MG63 (cell line): ENCODE measurements at regions not wholly inside any gene's neighbourhood (a gene's known extent, or its start where the extent isn't known, plus 50 kb on each side); places are given as distances from the start of the nearest gene placed in this dataset.
A peak's percentile ranks its signal among the peaks of the same experiment; 100 is the strongest.

Experiments used
- DNase-seq: peaks from one replicate; pipeline ENCODE4 v3.0.0-alpha.2; 2020
- H3K27me3 ChIP-seq: fragments of 250-450 bp; sonication (Bioruptor Pico); 2 replicates; pipeline ENCODE4 v1.5.1; 2020; ENCODE audit warnings: mild to moderate bottlenecking, moderate library complexity
- H3K36me3 ChIP-seq: fragments of 250-450 bp; sonication (Bioruptor Pico); 2 replicates; pipeline ENCODE4 v1.5.1; 2020; ENCODE audit warnings: mild to moderate bottlenecking, moderate library complexity
- H3K4me3 ChIP-seq: fragments of 250-450 bp; sonication (Bioruptor Pico); 2 replicates; pipeline ENCODE4 v1.5.1; 2020; ENCODE audit warnings: mild to moderate bottlenecking, moderate library complexity
- H3K9me3 ChIP-seq: fragments of 250-450 bp; sonication (Bioruptor Pico); 2 replicates; pipeline ENCODE4 v1.5.1; 2020; ENCODE audit warnings: mild to moderate bottlenecking, moderate library complexity

DNA sequence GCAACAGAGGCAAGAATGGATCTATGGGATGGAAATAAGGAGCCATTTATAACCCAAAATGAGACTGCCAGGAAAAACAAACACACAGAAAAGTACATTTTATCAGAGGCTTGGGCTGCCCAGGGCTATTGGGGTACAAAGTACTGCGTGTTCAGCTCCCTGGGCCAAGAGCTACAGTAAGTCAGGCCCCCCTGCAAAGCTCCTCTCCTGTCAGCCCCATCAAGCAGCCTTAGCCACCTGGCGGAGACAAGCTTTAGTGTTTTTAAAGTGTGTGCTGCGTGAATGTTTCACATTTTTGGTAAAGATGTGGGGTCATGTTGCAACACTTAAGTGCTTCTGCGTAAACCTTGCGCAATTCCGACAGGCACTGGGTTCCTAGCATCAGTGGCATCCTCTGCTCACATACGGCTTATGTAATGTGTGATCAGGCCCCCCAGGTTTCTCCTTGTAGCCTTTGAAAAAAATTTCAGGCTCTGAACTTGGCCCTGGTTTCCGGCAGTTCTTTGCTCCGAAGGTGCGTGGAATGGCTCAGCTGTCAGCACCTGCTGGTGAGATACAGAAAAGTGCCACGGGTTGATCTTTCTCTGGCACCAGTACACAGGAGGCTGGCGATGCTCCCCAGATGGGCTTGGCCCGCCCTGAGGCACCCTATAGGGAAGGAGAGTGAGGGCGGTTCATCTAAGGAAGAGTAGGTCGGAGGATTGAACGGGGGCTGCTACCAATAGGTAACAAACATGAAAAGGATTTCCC is 198.7 kb upstream of the EEA1 start:
- no peaks in the 10 kb centered on the region for H3K36me3 ChIP-seq
- no peaks in the 10 kb centered on the region for H3K9me3 ChIP-seq
- no peak overlapping the region for H3K4me3 ChIP-seq
- no peak for DNase-seq
- H3K27me3 ChIP-seq: no peaks in the 10 kb centered on the region

DNA sequence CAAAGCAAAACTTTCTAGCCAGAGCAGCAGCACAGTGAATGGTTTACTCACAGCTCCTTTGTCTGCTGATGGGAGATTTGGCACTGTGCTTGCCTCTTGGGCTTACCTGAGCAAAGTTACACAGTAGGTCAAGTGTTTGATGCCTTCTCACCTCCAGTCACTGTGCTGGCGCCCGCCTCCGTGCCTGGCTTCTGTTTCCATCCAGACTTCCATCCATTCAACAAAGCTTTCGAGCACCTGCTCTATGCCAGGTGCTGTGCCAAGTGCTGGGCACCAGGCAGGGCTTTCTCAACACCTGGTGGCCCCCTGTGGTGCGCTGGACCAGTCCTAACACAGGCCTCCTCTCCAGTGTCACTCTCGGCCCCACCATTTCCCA is 199.2 kb upstream of the EEA1 start:
- no peaks in the 10 kb centered on the region for H3K27me3 ChIP-seq
- H3K4me3 ChIP-seq: no peak overlapping the region
- no peak for DNase-seq
- H3K9me3 ChIP-seq: no peaks in the 10 kb centered on the region
- no peaks in the 10 kb centered on the region for H3K36me3 ChIP-seq

DNA sequence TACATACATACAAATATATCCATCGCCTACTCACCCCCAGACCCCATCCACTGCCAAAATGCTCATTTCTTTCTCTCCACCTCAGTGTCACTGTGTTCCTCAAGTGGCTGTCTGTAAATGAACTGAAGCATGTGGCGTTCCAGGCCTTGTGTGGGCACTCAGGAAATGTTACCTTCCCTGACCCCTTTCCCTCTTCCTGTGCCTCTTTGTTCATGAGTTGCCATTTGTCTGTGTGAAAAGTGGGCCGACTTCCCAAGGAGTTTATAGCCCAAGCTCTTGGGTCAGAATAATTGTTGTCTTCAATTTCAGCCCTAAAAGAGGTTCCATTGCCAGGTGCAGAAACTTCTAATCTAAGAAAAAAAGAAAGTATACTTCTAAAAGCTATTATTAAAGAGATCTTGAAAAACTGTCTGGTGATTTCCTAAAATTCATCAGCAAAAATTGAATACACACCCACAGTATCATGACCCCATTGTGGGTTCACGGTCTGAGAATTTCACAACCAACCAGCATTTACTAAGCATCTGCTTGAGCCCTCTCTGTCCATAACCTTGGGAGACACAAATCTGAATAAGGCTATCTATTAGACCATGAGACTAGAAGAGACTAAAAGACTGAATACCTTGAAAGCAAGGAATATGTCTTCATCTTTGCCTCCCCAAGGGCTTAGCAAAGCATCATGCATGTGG is 201.4 kb upstream of the EEA1 start:
- Histone ChIP-seq H3K27me3 (no peaks in the 10 kb centered on the region), H3K4me3 (no peak overlapping the region), H3K9me3 (no peaks in the 10 kb centered on the region), H3K36me3 (no peaks in the 10 kb centered on the region)
- no peak for DNase-seq

DNA sequence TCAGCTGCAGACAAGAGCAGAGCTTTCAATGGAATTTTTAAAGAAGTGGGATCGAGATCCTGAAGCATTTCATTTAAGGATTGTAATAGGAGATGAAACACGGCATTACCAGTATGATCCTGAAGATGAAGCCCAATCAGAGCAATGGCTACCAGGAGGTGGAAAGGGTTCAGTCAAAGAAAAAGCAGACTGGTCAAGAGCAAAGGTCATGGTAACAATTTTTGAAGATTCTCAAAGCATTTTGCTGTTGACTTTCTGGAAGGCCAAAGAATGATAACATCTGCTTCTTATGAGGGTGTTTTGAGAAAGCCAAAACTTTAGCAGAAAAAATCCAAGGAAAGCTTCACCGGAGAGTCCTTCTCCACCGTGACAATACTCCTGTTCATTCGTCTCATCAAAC is 204.3 kb upstream of the EEA1 start:
- Histone ChIP-seq H3K36me3 (no peaks in the 10 kb centered on the region), H3K9me3 (no peaks in the 10 kb centered on the region), H3K27me3 (no peaks in the 10 kb centered on the region), H3K4me3 (no peak overlapping the region)
- no peak for DNase-seq

DNA sequence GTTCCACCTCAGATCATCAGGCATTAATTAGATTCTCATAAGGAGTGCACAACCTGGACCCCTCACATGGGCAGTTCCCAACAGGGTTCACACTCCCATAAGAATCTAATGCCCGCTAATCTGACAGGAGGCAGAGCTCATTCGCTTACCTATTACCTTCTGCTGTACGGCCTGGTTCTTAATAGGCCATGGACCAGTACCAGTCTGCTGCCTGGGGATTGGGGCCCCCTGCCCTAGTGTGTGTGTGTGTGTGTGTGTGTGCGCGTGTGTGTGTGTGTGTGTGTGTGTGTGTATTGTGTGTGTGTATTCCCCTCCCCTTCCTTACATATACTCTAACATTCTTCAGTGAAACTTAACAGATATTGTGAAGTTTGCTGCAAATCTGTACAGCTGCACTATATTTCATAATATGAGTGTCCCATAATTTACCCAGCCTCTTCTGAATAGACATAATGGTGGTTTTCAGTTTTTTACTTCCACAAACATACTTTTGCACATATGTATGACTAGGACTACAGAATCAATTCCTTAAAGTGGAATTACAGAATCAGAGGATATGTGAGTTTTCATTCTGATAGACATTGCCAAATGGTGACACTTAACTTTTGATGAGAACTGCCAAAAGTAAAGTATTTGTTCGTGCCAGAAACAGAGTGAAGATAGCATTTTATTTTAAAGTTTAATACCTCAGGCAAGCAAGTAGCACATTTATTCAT is 205.2 kb upstream of the EEA1 start:
- no peak for DNase-seq
- no peak overlapping the region for H3K4me3 ChIP-seq
- H3K27me3 ChIP-seq: no peaks in the 10 kb centered on the region
- H3K36me3 ChIP-seq: no peaks in the 10 kb centered on the region
- no peaks in the 10 kb centered on the region for H3K9me3 ChIP-seq

DNA sequence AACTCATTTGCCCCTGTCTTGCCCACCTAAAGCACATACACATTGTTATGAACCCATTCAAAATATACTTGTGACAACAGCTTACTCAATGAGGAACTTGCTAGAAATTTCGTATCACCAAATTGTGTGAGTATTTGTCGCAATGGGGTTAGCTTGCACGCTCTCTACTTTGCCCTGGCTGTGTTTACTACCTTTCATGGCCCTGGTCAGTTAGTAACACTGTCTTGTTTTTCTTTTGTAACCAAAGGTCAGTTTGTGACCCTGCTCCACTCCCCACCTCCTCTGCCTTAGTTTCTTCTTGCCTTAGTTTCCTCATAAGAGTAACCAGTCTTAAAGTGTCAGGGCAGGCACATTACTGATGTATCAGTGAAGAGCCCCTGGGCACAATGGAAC is 205.8 kb upstream of the EEA1 start:
- DNase-seq: no peak
- Histone ChIP-seq H3K4me3 (no peak overlapping the region), H3K9me3 (no peaks in the 10 kb centered on the region), H3K27me3 (no peaks in the 10 kb centered on the region), H3K36me3 (no peaks in the 10 kb centered on the region)

DNA sequence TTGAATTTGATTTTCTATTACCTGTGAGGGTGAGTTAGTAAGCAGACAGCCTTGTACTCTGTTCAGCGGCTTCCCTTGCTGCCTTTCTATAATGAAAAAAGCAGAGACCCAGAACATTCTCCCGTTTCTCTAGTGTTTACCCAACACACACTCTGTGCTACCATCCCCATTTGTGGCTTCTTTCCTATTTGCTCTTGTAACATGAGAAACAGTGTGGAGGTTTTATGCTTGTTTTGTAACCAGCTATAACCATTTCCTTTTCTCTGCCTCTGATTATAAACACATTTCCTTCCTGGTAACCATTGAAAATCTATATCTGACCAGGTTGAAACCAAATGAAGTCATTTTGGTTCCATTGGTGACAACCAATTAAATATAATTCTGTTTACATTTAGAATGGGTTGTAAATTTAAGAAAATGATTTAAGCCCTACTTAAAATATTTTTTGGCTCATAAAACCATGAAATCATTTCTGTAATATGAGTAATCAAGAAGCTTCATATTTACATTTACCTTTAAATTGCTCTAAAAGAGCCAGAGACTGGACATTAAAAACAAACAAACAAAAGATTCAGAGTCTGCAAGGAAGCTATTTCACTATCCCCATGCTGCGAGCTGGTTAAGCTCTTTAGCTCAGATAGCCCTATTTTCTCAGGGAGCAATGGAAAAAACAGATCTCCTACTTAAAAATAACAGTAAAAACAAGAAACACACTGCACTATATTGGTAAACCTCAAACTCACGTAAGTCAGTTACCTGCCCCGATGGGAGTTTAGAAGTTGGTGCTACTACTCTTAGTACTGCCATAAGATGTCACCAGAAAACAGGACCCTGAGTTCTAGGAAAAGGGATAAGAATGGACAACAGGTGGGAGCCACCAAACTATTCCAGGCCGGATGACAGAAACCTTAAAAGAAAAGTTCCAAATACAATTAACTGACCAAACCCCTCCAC is 206.5 kb upstream of the EEA1 start:
- DNase-seq: no peak

DNA sequence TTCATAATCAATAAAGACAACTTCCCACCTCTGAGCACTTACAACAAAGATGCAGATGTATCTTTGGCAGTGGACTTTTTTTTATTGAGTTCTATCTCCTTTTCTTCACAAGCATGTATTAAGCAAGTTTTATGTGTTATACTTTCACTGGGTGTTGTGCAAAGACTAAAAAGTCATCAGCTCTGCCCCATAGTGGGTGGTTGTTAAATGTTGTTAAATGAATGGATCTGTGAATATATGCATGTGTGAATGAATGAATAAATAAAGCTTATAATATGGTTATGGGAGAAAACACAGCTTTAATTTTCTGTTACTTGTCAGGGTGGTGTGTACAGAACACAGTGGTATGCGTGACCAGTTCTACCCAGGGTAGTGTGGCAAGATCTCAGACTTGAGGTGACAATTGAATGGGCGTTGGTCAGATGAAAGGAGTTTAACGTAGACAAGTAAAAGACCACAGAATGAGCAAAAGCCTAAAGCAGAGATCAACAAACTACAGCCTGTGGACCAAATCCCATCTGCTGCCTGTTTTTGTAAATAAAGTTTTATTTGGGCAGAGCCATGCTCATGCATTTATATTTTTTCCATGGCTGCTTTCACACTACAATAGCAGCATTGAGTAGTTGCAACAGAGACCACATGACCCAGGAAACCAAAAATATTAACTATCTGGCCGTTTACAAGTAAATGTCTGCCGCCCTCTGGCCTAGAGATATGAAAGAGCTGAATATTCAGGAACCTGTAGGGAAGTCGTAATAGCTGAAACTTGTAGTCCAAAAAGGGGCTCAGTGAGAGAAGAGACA is 207.4 kb upstream of the EEA1 start:
- Histone ChIP-seq H3K9me3 (no peaks in the 10 kb centered on the region), H3K27me3 (no peaks in the 10 kb centered on the region), H3K36me3 (no peaks in the 10 kb centered on the region), H3K4me3 (no peak overlapping the region)
- DNase-seq: no peak

More for the DNA sequence above, 206.5 kb upstream of the EEA1 start:
- H3K27me3 ChIP-seq: no peaks in the 10 kb centered on the region
- H3K4me3 ChIP-seq: no peak overlapping the region
- no peaks in the 10 kb centered on the region for H3K9me3 ChIP-seq
- no peaks in the 10 kb centered on the region for H3K36me3 ChIP-seq

DNA sequence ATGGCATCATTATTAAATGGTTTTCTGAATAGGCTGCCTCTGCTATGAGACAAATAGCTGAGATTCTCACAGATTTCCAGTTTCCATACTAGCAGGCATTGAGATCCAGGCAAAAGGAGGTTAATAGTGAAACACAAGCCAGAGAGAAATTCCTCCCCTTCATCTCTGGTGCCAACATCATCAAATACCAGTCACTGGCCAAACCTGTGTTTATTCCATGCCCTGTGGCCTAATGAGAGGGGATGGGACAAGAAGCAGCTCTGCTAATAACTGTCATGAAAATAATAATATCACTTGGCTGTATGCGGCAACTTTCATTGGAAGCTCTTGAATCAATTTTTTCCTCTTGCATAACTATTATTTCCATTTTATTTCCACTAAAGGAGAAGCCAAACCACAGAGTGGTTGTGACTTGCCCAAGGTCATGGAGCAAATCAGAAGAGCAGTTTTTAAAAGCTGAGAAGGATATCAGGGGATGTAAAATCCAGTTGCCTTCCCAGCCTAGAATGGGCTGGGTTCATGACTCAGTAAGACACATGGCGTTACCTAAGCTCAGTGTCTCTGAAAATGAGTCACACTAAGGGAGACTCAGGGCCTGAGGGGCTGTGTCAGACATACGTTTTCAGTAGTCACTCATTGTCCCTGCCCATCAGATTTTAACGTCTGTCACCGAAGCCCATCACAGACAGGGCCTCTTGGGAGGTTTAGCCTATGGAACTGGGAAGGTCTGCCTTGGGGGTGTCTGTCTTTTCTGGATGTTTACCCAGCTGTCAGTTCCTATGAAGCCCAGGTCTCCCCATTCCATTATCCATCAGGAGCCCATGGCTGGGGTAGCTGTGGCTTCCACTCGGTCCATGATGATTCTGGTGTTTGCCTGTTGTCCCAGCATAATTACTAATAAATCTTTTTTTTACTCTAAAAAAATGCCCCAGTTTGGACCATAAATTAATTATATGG is 208.8 kb upstream of the EEA1 start:
- Histone ChIP-seq H3K27me3 (no peaks in the 10 kb centered on the region), H3K36me3 (no peaks in the 10 kb centered on the region), H3K9me3 (no peaks in the 10 kb centered on the region), H3K4me3 (no peak overlapping the region)
- DNase-seq: peak; percentile 78

DNA sequence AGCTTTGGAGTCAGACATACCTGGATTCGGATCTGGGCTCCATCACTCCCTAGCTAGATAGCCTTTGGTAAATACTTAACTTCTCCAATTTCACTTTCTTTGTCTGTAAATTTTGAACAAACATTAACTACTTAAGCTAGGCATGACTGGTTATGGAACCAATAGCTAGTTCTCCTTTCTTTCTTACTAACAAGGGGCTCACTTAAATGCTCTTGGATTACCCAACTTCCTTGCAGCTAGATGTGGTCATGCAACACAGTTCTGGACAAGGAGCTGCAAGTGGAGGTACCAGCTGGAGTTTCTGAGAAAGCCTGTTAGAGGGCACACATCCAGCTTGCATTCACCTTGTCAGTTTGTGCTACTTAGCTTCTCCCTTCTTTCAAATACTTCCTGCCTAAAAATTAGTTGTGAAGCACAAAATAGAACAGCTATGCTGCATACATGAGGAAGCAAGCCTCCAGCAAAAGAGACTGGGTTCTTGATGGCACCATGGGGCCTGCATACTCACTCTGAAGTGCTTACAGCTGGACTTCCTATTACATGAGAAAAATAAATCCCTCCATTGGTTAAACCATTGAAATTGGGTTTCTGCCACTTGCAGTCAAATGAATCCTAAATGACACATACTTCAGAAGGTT is 210.1 kb upstream of the EEA1 start:
- no peak overlapping the region for H3K4me3 ChIP-seq
- no peaks in the 10 kb centered on the region for H3K36me3 ChIP-seq
- H3K9me3 ChIP-seq: no peaks in the 10 kb centered on the region
- peak; percentile 4 for DNase-seq
- no peaks in the 10 kb centered on the region for H3K27me3 ChIP-seq

DNA sequence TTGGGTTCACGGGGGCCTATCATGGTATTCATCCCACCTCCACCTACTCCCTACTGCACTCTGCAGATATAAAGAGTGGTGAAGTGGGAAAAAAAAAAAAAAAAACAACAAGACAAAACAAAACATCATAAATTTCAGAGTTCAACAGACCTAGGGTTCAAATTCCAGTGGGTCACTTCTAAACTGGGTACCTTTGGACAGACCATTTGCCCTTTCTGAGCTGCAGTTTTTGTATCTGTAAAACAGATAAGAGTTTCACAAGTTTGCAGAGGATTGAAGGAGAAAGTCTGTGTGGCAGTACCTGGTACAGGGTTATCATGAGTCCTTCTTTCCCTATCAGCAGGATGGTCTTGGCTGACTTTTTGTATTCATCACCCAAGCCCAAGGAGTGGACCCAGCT is 211.2 kb upstream of the EEA1 start:
- Histone ChIP-seq H3K27me3 (no peaks in the 10 kb centered on the region), H3K36me3 (no peaks in the 10 kb centered on the region), H3K9me3 (no peaks in the 10 kb centered on the region), H3K4me3 (no peak overlapping the region)
- DNase-seq: no peak

DNA sequence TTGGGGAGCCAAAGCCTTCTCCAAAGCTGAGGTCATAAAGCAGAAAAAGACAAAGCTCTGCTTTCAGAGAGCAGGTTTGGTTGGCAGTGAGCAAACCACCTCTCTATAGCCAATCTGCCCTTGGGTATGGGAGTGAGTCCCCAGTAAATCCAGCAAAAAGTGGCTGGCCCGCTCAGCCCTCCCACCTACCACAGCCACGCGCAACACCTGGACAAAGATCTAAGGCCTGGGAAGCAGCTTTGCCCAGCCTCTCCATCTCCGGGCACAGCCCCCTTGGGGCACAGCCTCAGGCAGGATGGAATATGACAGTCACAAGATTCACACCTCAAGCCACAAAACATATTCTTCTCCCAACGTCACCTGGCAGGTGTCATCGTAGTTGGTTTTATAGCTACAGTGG is 211.7 kb upstream of the EEA1 start:
- H3K4me3 ChIP-seq: no peak overlapping the region
- H3K27me3 ChIP-seq: no peaks in the 10 kb centered on the region
- no peak for DNase-seq
- H3K9me3 ChIP-seq: no peaks in the 10 kb centered on the region
- no peaks in the 10 kb centered on the region for H3K36me3 ChIP-seq

DNA sequence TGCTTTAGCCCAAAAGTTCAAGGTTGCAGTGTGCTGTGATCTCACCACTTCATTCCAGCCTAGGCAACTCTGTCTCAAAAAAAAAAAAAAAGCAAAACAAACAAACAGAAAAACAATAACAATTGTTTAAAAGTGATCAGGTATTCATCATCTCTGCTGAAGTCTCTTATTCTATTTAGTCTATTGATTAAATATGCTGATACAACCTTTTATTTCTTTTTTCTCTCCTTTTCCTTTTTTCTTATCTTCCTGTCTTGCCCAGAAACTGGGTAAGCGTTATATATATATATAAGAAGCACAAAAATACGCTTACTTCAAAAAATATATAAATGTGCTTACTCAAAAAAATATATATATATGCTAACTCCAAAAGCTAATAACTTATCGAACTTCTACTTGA is 213.8 kb upstream of the EEA1 start:
- no peak for DNase-seq
- H3K9me3 ChIP-seq: no peaks in the 10 kb centered on the region
- H3K36me3 ChIP-seq: no peaks in the 10 kb centered on the region
- H3K27me3 ChIP-seq: no peaks in the 10 kb centered on the region
- H3K4me3 ChIP-seq: no peak overlapping the region

DNA sequence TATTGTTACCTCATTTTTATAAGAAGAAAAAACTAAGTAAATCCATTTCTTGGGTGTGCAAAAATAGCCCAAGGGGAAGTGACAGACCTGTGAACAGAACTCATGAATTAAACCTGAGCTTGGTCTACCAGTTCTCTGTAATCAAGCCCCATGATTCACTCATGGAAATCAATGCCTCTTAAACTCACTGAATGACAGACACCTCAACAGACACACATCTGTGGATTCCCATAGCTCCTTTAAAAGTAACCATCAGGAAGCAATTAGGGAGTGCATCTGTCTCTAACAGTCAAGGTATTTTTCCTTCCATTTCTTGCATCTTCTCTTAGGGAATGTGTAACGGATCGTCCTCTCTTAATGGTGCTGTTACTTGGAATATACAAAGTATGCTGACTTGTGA is 215.0 kb upstream of the EEA1 start:
- no peaks in the 10 kb centered on the region for H3K36me3 ChIP-seq
- no peak for DNase-seq
- no peak overlapping the region for H3K4me3 ChIP-seq
- H3K9me3 ChIP-seq: no peaks in the 10 kb centered on the region
- H3K27me3 ChIP-seq: no peaks in the 10 kb centered on the region

DNA sequence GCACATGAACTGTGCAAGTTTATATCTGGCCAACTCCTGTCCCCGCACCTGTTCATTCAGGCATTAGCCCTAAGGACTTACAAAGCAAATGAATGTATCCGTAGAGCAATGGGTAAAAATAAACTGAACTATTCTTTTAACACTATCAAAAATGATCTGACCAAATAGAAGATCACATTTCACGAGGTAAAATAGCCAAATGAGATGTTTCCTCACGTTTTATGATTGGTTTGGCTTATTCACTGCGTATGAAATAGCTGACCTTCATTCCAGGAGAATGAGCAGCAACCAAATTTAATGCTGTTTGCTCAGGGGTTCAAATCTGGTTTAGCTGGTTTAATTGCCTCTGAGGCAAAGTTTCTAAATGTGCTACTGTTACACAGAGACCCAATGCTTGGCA is 216.0 kb upstream of the EEA1 start:
- DNase-seq: no peak
- Histone ChIP-seq H3K36me3 (no peaks in the 10 kb centered on the region), H3K27me3 (no peaks in the 10 kb centered on the region)

More for the DNA sequence above, 216.0 kb upstream of the EEA1 start:
- H3K9me3 ChIP-seq: no peaks in the 10 kb centered on the region
- no peak overlapping the region for H3K4me3 ChIP-seq
